H1 (cell line): ENCODE measurements at regions not wholly inside any gene's neighbourhood (a gene's known extent, or its start where the extent isn't known, plus 50 kb on each side); places are given as distances from the start of the nearest gene placed in this dataset.

Experiments
- CTCF ChIA-PET: fragments of 300-600 bp; sonication (Branson Sonifier 250); formaldehyde crosslinking; loops from one replicate; lab custom pipeline; 2021; ENCODE audit not compliant: partially characterized antibody; lab: Charles Lee
- POLR2A ChIA-PET: fragments of 300-600 bp; sonication (Branson Sonifier 250); formaldehyde crosslinking; loops from one replicate; lab custom pipeline; 2021; ENCODE audit warnings: inconsistent platforms; ENCODE audit not compliant: partially characterized antibody; lab: Charles Lee
- DNase-seq, 2 experiments: peaks; one replicate each; pipeline versions ENCODE4 v3.0.0 to v3.0.0-alpha.2; 2010 to 2022; ENCODE audit warnings: low spot score in 2 of 2, low read depth in 1 of 2, mixed read lengths in 1 of 2
- FAIRE-seq: peaks from 2 replicates; lab custom pipeline; 2011; peaks lifted over from hg19 to GRCh38; lab: Jason Lieb, UNC
- H2AFZ ChIP-seq: 2 replicates; pipeline ENCODE4 v1.8.1; 2012; ENCODE audit warnings: low read length, inconsistent platforms
- H2AK5ac ChIP-seq: 2 replicates; pipeline ENCODE4 v1.6.1; 2013; ENCODE audit warnings: low read depth, low read length
- H2BK120ac ChIP-seq: replicated peaks from 2 replicates; pipeline ENCODE3; 2013; ENCODE audit warnings: low read depth, low read length, inconsistent platforms
- H2BK12ac ChIP-seq: 2 replicates; pipeline ENCODE4 v1.6.1; 2013; ENCODE audit warnings: low read depth, low read length
- H2BK15ac ChIP-seq: 2 replicates; pipeline ENCODE4 v1.6.1; 2013; ENCODE audit warnings: low read length
- H2BK20ac ChIP-seq: 2 replicates; pipeline ENCODE4 v1.6.1; 2013; ENCODE audit warnings: low read length
- H2BK5ac ChIP-seq: 2 replicates; pipeline ENCODE4 v1.6.1; 2013; ENCODE audit warnings: low read depth, low read length
- H3K14ac ChIP-seq: 2 replicates; pipeline ENCODE4 v1.6.1; 2013; ENCODE audit warnings: inconsistent platforms; ENCODE audit not compliant: insufficient read length
- H3K18ac ChIP-seq: 2 replicates; pipeline ENCODE4 v1.6.1; 2013; ENCODE audit warnings: low read length; ENCODE audit errors: extremely low read depth
- H3K23ac ChIP-seq: 2 replicates; pipeline ENCODE4 v1.6.1; 2013; ENCODE audit warnings: inconsistent platforms; ENCODE audit not compliant: insufficient read length
- H3K23me2 ChIP-seq: 2 replicates; pipeline ENCODE4 v1.6.1; 2013; ENCODE audit warnings: low read depth, low read length
- H3K27ac ChIP-seq: 2 replicates; pipeline ENCODE4 v1.6.1; 2011; ENCODE audit warnings: low read depth, low read length, inconsistent platforms
- H3K27me3 ChIP-seq, 4 experiments: replicated peaks in 1 of 4; 1 replicate in 1 of 4; 2 replicates in 3 of 4; pipeline versions ENCODE4 v1.6.1 to v1.8.1; 2011 to 2013; ENCODE audit warnings: low read length in 3 of 4, mild to moderate bottlenecking in 3 of 4, inconsistent platforms in 2 of 4, mixed read lengths in 2 of 4, moderate library complexity in 1 of 4; ENCODE audit not compliant: control insufficient read depth in 3 of 4, insufficient read depth in 3 of 4; ENCODE audit errors: extremely low read depth in 1 of 4
- H3K36me3 ChIP-seq, 4 experiments: 2 replicates each; pipeline versions ENCODE4 v1.6.1 to v1.8.1; 2011 to 2013; ENCODE audit warnings: mild to moderate bottlenecking in 4 of 4, low read length in 3 of 4, moderate library complexity in 2 of 4, control low read depth in 1 of 4, inconsistent platforms in 1 of 4; ENCODE audit not compliant: insufficient read depth in 4 of 4, control insufficient read depth in 2 of 4
- H3K4ac ChIP-seq: replicated peaks from 2 replicates; pipeline ENCODE3; 2013; ENCODE audit warnings: low read length, low read depth, mixed read lengths, inconsistent platforms; ENCODE audit not compliant: insufficient read length
- H3K4me1 ChIP-seq, 4 experiments: replicated peaks in 1 of 4; 1 replicate in 1 of 4; 2 replicates in 3 of 4; pipeline versions ENCODE4 v1.6.1 to v1.8.1; 2011 to 2013; ENCODE audit warnings: low read length in 3 of 4, inconsistent platforms in 2 of 4, mixed read lengths in 1 of 4; ENCODE audit not compliant: insufficient read depth in 4 of 4, control insufficient read depth in 3 of 4
- H3K4me2 ChIP-seq, 2 experiments: 2 replicates each; pipeline versions ENCODE4 v1.6.1 to v1.8.1; 2011 to 2013; ENCODE audit warnings: low read depth in 2 of 2, low read length in 2 of 2, control low read depth in 1 of 2, inconsistent platforms in 1 of 2, mild to moderate bottlenecking in 1 of 2; ENCODE audit not compliant: insufficient read depth in 1 of 2
- H3K4me3 ChIP-seq, 4 experiments: fragments of 200-600, 300-600 bp in 1 of 4; sonication (generic), shearing (Covaris generic), sonication (Bioruptor Twin) in 1 of 4; 2 replicates each; pipeline versions ENCODE4 v1.5.1 to v1.8.1; 2011 to 2016; ENCODE audit warnings: low read length in 4 of 4, low read depth in 3 of 4, control low read depth in 2 of 4, inconsistent platforms in 2 of 4, mild to moderate bottlenecking in 2 of 4, mixed read lengths in 1 of 4, moderate library complexity in 1 of 4; ENCODE audit not compliant: insufficient read depth in 2 of 4; ENCODE audit errors: extremely low read depth in 1 of 4
- H3K56ac ChIP-seq: replicated peaks from 2 replicates; pipeline ENCODE3; 2013; ENCODE audit warnings: low read depth, mild to moderate bottlenecking, mixed read lengths, low read length, inconsistent platforms; ENCODE audit not compliant: insufficient read length
- H3K79me1 ChIP-seq: 2 replicates; pipeline ENCODE4 v1.6.1; 2013; ENCODE audit warnings: low read depth, low read length, control low read depth
- H3K79me2 ChIP-seq, 2 experiments: 2 replicates each; pipeline versions ENCODE4 v1.6.1 to v1.8.1; 2012 to 2013; ENCODE audit warnings: low read length in 2 of 2, mild to moderate bottlenecking in 2 of 2, inconsistent platforms in 1 of 2; ENCODE audit not compliant: insufficient read depth in 2 of 2, control insufficient read depth in 1 of 2
- H3K9ac ChIP-seq, 4 experiments: replicated peaks in 1 of 4; 1 replicate in 1 of 4; 2 replicates in 3 of 4; pipeline versions ENCODE4 v1.6.1 to v1.8.1; 2011 to 2013; ENCODE audit warnings: low read depth in 3 of 4, low read length in 3 of 4, control low read depth in 2 of 4, mild to moderate bottlenecking in 2 of 4, moderate library complexity in 2 of 4, inconsistent platforms in 1 of 4; ENCODE audit errors: extremely low read depth in 1 of 4
- H3K9me3 ChIP-seq, 2 experiments: 2 replicates each; pipeline versions ENCODE4 v1.6.1 to v1.8.1; 2012 to 2013; ENCODE audit warnings: mild to moderate bottlenecking in 2 of 2, moderate library complexity in 2 of 2, control low read depth in 1 of 2, inconsistent platforms in 1 of 2, low read depth in 1 of 2, low read length in 1 of 2, mixed read lengths in 1 of 2; ENCODE audit not compliant: insufficient read depth in 2 of 2
- H4K20me1 ChIP-seq, 2 experiments: replicated peaks in 1 of 2; 2 replicates each; pipeline versions ENCODE3 to v1.8.1; 2011 to 2013; ENCODE audit warnings: inconsistent platforms in 2 of 2, low read length in 2 of 2, mild to moderate bottlenecking in 1 of 2; ENCODE audit not compliant: insufficient read depth in 2 of 2, control insufficient read depth in 1 of 2
- H4K5ac ChIP-seq: 2 replicates; pipeline ENCODE4 v1.6.1; 2013; ENCODE audit warnings: low read length, low read depth, mixed read lengths, inconsistent platforms; ENCODE audit not compliant: insufficient read length
- H4K8ac ChIP-seq: 2 replicates; pipeline ENCODE4 v1.8.0; 2013; ENCODE audit warnings: mild to moderate bottlenecking, moderate library complexity, low read length, inconsistent platforms; ENCODE audit not compliant: insufficient read depth; ENCODE audit errors: extremely low read depth
- H4K91ac ChIP-seq: replicated peaks from 2 replicates; pipeline ENCODE3; 2013; ENCODE audit warnings: low read length, mixed read lengths, inconsistent platforms; ENCODE audit not compliant: insufficient read length
- BACH1 ChIP-seq: IDR thresholded peaks from 2 replicates; pipeline ENCODE4 v1.6.1; 2012; ENCODE audit warnings: low read length, improper control_type of control experiment
- CTBP2 ChIP-seq: IDR thresholded peaks from 2 replicates; pipeline ENCODE4 v1.7.0; 2011; ENCODE audit warnings: borderline replicate concordance, mild to moderate bottlenecking, moderate library complexity, mixed read lengths, low read length; ENCODE audit not compliant: insufficient read depth, insufficient read length
- KDM1A ChIP-seq: fragments of 200-600, 300-600 bp; sonication (generic); IDR thresholded peaks from 2 replicates; pipeline ENCODE4 v1.7.1; 2016; ENCODE audit warnings: mild to moderate bottlenecking, low read length, borderline replicate concordance
- KDM4A ChIP-seq: IDR thresholded peaks from one replicate; pipeline ENCODE4 v1.7.1; 2012; ENCODE audit warnings: low read depth, mild to moderate bottlenecking, moderate library complexity, low read length, inconsistent platforms; ENCODE audit not compliant: severe bottlenecking
- PHF8 ChIP-seq: fragments of 200-600 bp; sonication (generic); conservative IDR thresholded peaks from 2 replicates; pipeline ENCODE4 v1.7.1; 2012; ENCODE audit warnings: low read depth, mild to moderate bottlenecking, inconsistent platforms, low read length, moderate library complexity
- SAP30 ChIP-seq: fragments of 300-600 bp; sonication (generic); IDR thresholded peaks from 2 replicates; pipeline ENCODE4 v1.7.1; 2012; ENCODE audit warnings: low read length, moderate library complexity, mild to moderate bottlenecking, inconsistent platforms; ENCODE audit not compliant: insufficient read depth, insufficient replicate concordance
- TF ChIP-seq, protein P1 (sequence below): IDR thresholded peaks from 2 replicates; pipeline ENCODE4 v1.6.1; 2012; ENCODE audit warnings: inconsistent platforms

DNA sequence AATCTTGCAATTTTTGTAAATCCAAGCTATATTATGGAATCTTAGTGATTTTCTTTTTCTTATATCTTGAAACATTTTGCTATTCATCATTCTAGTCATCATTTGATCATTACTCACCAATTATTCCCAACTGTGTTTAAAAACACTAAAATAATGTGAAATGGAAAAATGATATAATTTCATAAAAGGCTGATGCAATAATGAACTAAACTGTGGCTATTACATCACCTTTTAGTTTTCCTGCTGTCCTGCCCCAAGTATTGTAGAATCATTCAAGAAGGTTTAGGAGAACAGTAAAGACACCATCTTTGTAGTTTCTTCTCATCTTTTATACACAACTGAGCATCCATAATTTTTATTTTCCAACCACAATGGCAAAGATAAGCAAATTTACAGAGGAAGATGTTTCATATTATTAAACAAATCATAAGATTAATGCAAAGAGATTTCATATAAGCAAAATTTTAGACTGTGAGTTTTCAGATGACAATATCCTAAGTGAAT is 431.0 kb upstream of the SLC30A5 start:
- ChIA-PET POLR2A (no interaction called here), CTCF (interaction anchor here (0.9 to 3.1 kb wide), 3 partner anchors 13 to 306 kb away, joined by 3 to 25 read pairs (median 3); no protein-coding TSS in a partner anchor)
- Histone ChIP-seq H3K36me3 (no peaks in the 10 kb centered on the region), H2BK5ac (no peak overlapping the region), H3K27ac (no peak overlapping the region), H3K4me2 (no peak overlapping the region), H3K23me2 (no peaks in the 10 kb centered on the region), H4K91ac (no peak overlapping the region), H3K9ac (no peak overlapping the region), H2BK120ac (no peak overlapping the region), H3K23ac (no peak overlapping the region), H3K4ac (no peak overlapping the region), H3K18ac (no peak overlapping the region), H2BK15ac (no peak overlapping the region), H2BK12ac (no peak overlapping the region), H4K8ac (no peak overlapping the region), H3K79me2 (no peaks in the 10 kb centered on the region), H2AK5ac (no peak overlapping the region), H3K9me3 (no peaks in the 10 kb centered on the region), H3K79me1 (no peaks in the 10 kb centered on the region; the same call in 1 of the 2 replicates), H3K4me3 (no peak overlapping the region), H4K5ac (no peak overlapping the region), H3K14ac (no peak overlapping the region), H3K4me1 (no peaks in the 10 kb centered on the region), H2BK20ac (no peak overlapping the region), H2AFZ (no peak overlapping the region), H3K56ac (no peak overlapping the region), H3K27me3 (no peaks in the 10 kb centered on the region), H4K20me1 (no peaks in the 10 kb centered on the region)
- FAIRE-seq (no peak), DNase-seq (no peak)
- no peak for TF ChIP-seq KDM4A
- TF ChIP-seq PHF8 = no peak
- TF ChIP-seq BACH1 = no peak
- TF ChIP-seq CTBP2 = no peak
- no peak for TF ChIP-seq KDM1A
- TF ChIP-seq SAP30 = no peak
- TF ChIP-seq, protein P1, sequence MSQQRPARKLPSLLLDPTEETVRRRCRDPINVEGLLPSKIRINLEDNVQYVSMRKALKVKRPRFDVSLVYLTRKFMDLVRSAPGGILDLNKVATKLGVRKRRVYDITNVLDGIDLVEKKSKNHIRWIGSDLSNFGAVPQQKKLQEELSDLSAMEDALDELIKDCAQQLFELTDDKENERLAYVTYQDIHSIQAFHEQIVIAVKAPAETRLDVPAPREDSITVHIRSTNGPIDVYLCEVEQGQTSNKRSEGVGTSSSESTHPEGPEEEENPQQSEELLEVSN = no peak
